A673 (cell line): ENCODE measurements at regions not wholly inside any gene's neighbourhood (a gene's known extent, or its start where the extent isn't known, plus 50 kb on each side); places are given as distances from the start of the nearest gene placed in this dataset.

Experiments
- BruUV-seq: library from RNA; stranded (reverse); fragments of 400-500 nt; replicated peaks from 2 replicates; lab custom pipeline; 2021; lab: Mats Ljungman, UMichigan
- CTCF ChIA-PET: fragments of 300-600 bp; sonication (Branson Sonifier 250); formaldehyde crosslinking; loops from one replicate; lab custom pipeline; 2022; ENCODE audit warnings: antibody characterized with exemption; lab: Charles Lee
- POLR2A ChIA-PET: fragments of 300-600 bp; sonication (Branson Sonifier 250); formaldehyde crosslinking; loops from one replicate; lab custom pipeline; 2022; ENCODE audit warnings: antibody characterized with exemption; ENCODE audit not compliant: low non-redundant PET; lab: Charles Lee
- DNase-seq: peaks from one replicate; pipeline ENCODE4 v3.0.0-alpha.2; 2015; ENCODE audit warnings: low spot score
- H3K27ac ChIP-seq: fragments of 200-600 bp; sonication (generic); 2 replicates; pipeline ENCODE4 v1.5.1; 2016; ENCODE audit warnings: mixed run types, low read depth, mild to moderate bottlenecking, mixed read lengths, antibody characterized with exemption, low read length; ENCODE audit not compliant: poor library complexity, severe bottlenecking
- H3K27me3 ChIP-seq: fragments of 200-600 bp; sonication (generic); replicated peaks from 2 replicates; pipeline ENCODE4 v1.6.1; 2017; ENCODE audit warnings: mixed run types, low read depth, mild to moderate bottlenecking, mixed read lengths, antibody characterized with exemption, low read length; ENCODE audit not compliant: insufficient read depth, poor library complexity
- H3K36me3 ChIP-seq: fragments of 200-600 bp; sonication (generic); 2 replicates; pipeline ENCODE4 v1.6.1; 2016; ENCODE audit warnings: mixed run types, mild to moderate bottlenecking, mixed read lengths, antibody characterized with exemption, low read length; ENCODE audit not compliant: insufficient read depth, poor library complexity, severe bottlenecking
- H3K4me1 ChIP-seq: fragments of 200-600 bp; sonication (generic); 2 replicates; pipeline ENCODE4 v1.6.1; 2017; ENCODE audit warnings: mixed run types, mild to moderate bottlenecking, mixed read lengths, antibody characterized with exemption, low read length; ENCODE audit not compliant: insufficient read depth, poor library complexity, severe bottlenecking
- H3K4me3 ChIP-seq: fragments of 200-600 bp; sonication (generic); 2 replicates; pipeline ENCODE4 v1.5.1; 2016; ENCODE audit warnings: low read depth, mixed run types, mild to moderate bottlenecking, mixed read lengths, low read length; ENCODE audit not compliant: poor library complexity, severe bottlenecking
- H3K9me3 ChIP-seq: fragments of 200-600 bp; sonication (generic); 2 replicates; pipeline ENCODE4 v1.6.1; 2016; ENCODE audit warnings: mixed run types, low read depth, mild to moderate bottlenecking, mixed read lengths, antibody characterized with exemption, low read length; ENCODE audit not compliant: poor library complexity, severe bottlenecking
- EZH2 ChIP-seq: fragments of 200-600 bp; sonication (generic); IDR thresholded peaks from 2 replicates; pipeline ENCODE4 v1.6.1; 2017; ENCODE audit warnings: borderline replicate concordance, low read depth, mild to moderate bottlenecking, mixed read lengths, antibody characterized with exemption, low read length; ENCODE audit not compliant: poor library complexity, severe bottlenecking
- intact Hi-C: fragments of 100-400 bp; cut with micrococcal nuclease; formaldehyde crosslinking; loops from one replicate; pipeline ENCODE4 v1.10.0; 2022; ENCODE audit not compliant: unreplicated experiment
- TF ChIP-seq, protein P1 (sequence below): fragments of 300-800, 200-600 bp; sonication (generic); conservative IDR thresholded peaks from 2 replicates; pipeline ENCODE4 v1.5.1; 2017; ENCODE audit warnings: low read depth, mild to moderate bottlenecking, antibody characterized with exemption, low read length, moderate library complexity, mixed read lengths

DNA sequence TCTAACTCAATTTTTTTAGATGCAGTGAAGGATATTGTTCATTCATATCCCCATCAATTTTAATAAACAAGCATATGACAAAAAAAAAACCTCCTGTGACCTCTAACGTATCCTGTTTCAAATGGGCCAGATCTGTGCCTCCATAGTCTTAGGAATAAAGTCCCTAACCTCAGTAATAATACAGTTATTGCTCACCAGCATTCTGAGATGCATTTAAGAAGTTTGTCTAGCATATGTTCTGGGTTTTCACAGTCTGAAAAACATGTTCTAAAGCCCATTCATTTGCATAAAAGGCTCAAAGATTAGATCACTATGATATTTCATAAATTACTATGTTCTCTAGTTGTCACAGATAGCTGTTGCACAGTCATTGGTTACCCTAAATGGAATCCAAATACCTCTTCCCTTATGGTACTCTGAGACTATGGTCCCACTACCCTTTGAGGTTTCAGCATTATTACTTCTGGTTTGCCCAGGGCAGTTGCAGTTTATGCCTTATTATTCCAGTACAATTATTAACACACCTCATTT, 190.1 kb downstream of the ZIC4 start:
- TF ChIP-seq, protein P1, sequence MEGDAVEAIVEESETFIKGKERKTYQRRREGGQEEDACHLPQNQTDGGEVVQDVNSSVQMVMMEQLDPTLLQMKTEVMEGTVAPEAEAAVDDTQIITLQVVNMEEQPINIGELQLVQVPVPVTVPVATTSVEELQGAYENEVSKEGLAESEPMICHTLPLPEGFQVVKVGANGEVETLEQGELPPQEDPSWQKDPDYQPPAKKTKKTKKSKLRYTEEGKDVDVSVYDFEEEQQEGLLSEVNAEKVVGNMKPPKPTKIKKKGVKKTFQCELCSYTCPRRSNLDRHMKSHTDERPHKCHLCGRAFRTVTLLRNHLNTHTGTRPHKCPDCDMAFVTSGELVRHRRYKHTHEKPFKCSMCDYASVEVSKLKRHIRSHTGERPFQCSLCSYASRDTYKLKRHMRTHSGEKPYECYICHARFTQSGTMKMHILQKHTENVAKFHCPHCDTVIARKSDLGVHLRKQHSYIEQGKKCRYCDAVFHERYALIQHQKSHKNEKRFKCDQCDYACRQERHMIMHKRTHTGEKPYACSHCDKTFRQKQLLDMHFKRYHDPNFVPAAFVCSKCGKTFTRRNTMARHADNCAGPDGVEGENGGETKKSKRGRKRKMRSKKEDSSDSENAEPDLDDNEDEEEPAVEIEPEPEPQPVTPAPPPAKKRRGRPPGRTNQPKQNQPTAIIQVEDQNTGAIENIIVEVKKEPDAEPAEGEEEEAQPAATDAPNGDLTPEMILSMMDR, result no peak
- TF ChIP-seq EZH2, result no peak
- BruUV-seq, result no TSS peak
- no peak overlapping the region for H3K4me3 ChIP-seq
- intact Hi-C loops, result no loop called here
- POLR2A ChIA-PET, result no interaction called here
- peaks cover 7% of the 10 kb centered on the region for H3K4me1 ChIP-seq
- H3K36me3 ChIP-seq, result no peaks in the 10 kb centered on the region
- H3K27me3 ChIP-seq, result no peaks in the 10 kb centered on the region
- CTCF ChIA-PET, result no interaction called here
- H3K27ac ChIP-seq, result no peak overlapping the region
- H3K9me3 ChIP-seq, result no peaks in the 10 kb centered on the region
- no peak for DNase-seq

DNA sequence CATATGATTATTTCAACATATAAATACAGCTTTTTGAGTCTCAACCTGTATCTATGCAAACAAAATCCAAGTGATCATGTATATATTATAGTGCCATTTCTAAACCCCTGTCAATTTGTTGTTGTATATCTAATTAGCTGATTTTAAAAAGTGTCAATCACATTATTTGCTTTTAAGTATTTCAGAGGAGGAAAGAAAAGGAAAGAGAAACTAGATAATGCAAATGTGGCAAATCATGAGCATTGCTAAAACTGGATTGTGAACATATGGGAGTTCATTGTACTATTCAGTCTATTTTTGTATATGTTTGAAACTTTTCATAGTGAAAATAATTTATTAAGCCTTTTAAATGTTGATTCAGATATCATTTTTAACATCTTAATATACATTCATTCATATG, 190.7 kb downstream of the ZIC4 start:
- TF ChIP-seq, protein P1, result no peak
- no peak for TF ChIP-seq EZH2
- intact Hi-C loops, result no loop called here
- no TSS peak for BruUV-seq
- no peak overlapping the region for H3K4me3 ChIP-seq
- H3K27ac ChIP-seq, result no peak overlapping the region
- no peaks in the 10 kb centered on the region for H3K36me3 ChIP-seq
- CTCF ChIA-PET, result no interaction called here
- no peaks in the 10 kb centered on the region for H3K27me3 ChIP-seq
- no peaks in the 10 kb centered on the region for H3K9me3 ChIP-seq
- no peak for DNase-seq
- POLR2A ChIA-PET, result no interaction called here
- peaks cover 10% of the 10 kb centered on the region for H3K4me1 ChIP-seq

DNA sequence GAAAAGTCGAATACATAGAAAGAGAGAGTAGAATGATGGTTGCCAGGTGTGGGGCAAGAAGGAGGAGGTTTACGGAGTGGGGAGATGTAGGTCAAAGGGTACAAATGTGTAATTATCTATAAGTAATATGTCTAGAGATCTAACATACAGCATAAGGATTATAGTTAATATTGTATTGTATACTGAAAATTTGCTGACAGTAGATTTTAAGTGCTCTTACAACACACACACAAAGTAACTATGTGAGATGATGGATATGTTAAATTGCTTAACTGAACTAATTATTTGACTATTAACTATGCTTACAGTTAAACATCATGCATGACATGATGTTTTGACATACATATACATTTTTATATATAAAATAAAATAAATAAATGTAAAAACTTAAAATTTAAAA, 192.7 kb downstream of the ZIC4 start:
- POLR2A ChIA-PET, result no interaction called here
- no peaks in the 10 kb centered on the region for H3K36me3 ChIP-seq
- H3K27ac ChIP-seq, result no peak overlapping the region
- no peaks in the 10 kb centered on the region for H3K27me3 ChIP-seq
- H3K4me3 ChIP-seq, result no peak overlapping the region
- no peak for TF ChIP-seq EZH2
- TF ChIP-seq, protein P1, result no peak
- CTCF ChIA-PET, result no interaction called here
- BruUV-seq, result no TSS peak
- H3K9me3 ChIP-seq, result peaks cover 2% of the 10 kb centered on the region
- intact Hi-C loops, result no loop called here
- peaks cover 12% of the 10 kb centered on the region for H3K4me1 ChIP-seq
- DNase-seq, result no peak
